ENCODE measurements at regions not wholly inside any gene's neighbourhood (a gene's known extent, or its start where the extent isn't known, plus 50 kb on each side); places are given as distances from the start of the nearest gene placed in this dataset.

DNA sequence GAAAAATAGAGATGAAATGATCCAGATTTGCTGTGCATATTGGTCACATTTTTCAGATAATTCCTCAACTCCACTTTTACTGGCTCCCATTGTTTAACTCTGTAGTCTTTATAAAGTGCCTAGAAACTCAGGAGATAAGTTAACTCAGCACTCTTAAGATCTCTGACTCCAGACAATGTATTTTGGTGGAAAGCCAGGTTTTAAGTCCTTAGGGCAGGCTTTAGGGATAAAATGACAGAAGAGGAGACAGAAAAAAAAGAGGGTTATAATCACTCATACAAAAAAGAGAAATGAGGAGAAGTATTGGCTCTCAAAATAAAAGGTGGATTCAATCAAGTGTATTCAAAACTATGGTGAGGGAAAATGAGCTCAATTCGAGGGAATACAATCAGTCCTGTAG lies 674.8 kb upstream of the INTU start:
- Histone ChIP-seq H3K27me3 (ENCODE audit: control insufficient read depth in 1 of 2, insufficient read depth in 2 of 2, low read length in 1 of 2) (no peaks in the 10 kb centered on the region), H3K4me3 (ENCODE audit: low read length in 2 of 2) (no peak overlapping the region), H3K27ac (ENCODE audit: low read depth in 1 of 2, low read length in 2 of 2) (no peak overlapping the region), H3K36me3 (ENCODE audit: control insufficient read depth in 1 of 2, insufficient read depth in 2 of 2, low read length in 1 of 2) (no peaks in the 10 kb centered on the region), H3K4me1 (ENCODE audit: control insufficient read depth in 1 of 2, insufficient read depth in 2 of 2, low read length in 2 of 2) (peaks cover 0 to 3% of the 10 kb centered on the region in 2 donors), H3K9me3 (ENCODE audit: control insufficient read depth, low read length) (no peaks in the 10 kb centered on the region)
- intact Hi-C loops (cut with DNase I) = no loop called here
- 85 to 88% methylated on average over 1 of the region's 1 CpG for WGBS, 2 donors
- ATAC-seq (ENCODE audit: low FRiP score) (no peak), DNase-seq (no peak)

DNA sequence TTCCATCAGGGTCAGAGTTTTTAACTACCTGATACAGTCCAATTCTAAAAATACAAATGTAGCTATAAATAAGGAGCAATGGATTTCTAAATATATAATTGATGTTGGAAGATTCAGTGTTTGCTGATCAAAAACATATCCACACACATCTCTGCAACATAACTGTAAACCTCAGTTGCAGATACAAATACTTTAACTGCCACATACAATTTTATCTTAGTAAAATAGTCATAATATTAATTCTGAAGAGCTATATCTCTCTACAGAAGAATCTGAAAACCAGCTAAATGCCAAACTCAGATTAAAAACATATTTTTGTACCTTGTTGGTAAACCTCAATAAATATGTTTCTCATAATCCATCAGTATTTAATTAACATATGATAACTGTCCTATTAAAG lies 674.3 kb upstream of the INTU start:
- H3K4me3 ChIP-seq (ENCODE audit: low read length in 2 of 2) = no peak overlapping the region
- ATAC-seq (ENCODE audit: low FRiP score) (no peak), DNase-seq (no peak)
- intact Hi-C loops (cut with DNase I) = no loop called here
- no peak overlapping the region for H3K27ac ChIP-seq (ENCODE audit: low read depth in 1 of 2, low read length in 2 of 2)
- no peaks in the 10 kb centered on the region for H3K36me3 ChIP-seq (ENCODE audit: control insufficient read depth in 1 of 2, insufficient read depth in 2 of 2, low read length in 1 of 2)
- no peaks in the 10 kb centered on the region for H3K9me3 ChIP-seq (ENCODE audit: control insufficient read depth, low read length)
- H3K27me3 ChIP-seq (ENCODE audit: control insufficient read depth in 1 of 2, insufficient read depth in 2 of 2, low read length in 1 of 2) = no peaks in the 10 kb centered on the region
- peaks cover 0 to 3% of the 10 kb centered on the region in 2 donors for H3K4me1 ChIP-seq (ENCODE audit: control insufficient read depth in 1 of 2, insufficient read depth in 2 of 2, low read length in 2 of 2)

DNA sequence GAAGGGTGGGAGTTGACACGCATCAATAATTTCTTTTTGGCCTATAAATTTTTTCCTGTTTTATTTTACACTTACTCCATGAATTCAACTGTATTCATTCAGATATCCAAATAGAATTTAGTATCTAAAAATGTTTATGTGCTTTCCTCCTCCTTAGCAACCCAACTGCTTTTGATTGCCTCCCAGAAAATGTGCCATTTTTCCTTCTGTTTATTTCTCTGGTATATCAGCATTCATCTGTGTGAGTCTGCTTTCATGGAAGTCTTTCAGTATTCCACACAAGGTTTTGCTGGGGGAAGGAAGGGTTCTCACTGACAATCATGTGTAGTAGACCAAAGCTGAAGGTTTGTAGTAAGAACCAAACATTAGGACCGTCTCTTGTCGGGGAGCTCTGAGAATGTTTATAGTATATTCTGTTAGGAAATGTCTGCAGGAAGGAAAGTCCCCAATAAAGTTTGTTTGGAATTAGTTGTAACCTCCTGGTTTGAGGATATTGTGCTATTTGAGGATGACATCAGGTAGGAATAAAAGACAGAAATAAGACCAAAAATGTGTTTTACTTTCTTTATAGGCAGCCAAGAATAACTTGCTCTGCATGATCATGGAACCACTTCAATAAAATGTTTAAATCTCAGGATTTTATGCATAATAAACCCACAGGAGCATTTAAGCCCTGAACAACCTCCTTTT lies 673.6 kb upstream of the INTU start:
- intact Hi-C loops (cut with DNase I) = no loop called here
- DNase-seq (no peak), ATAC-seq (ENCODE audit: low FRiP score) (no peak)
- Histone ChIP-seq H3K27me3 (ENCODE audit: control insufficient read depth in 1 of 2, insufficient read depth in 2 of 2, low read length in 1 of 2) (no peaks in the 10 kb centered on the region), H3K4me3 (ENCODE audit: low read length in 2 of 2) (no peak overlapping the region), H3K36me3 (ENCODE audit: control insufficient read depth in 1 of 2, insufficient read depth in 2 of 2, low read length in 1 of 2) (no peaks in the 10 kb centered on the region), H3K27ac (ENCODE audit: low read depth in 1 of 2, low read length in 2 of 2) (no peak overlapping the region), H3K9me3 (ENCODE audit: control insufficient read depth, low read length) (no peaks in the 10 kb centered on the region), H3K4me1 (ENCODE audit: control insufficient read depth in 1 of 2, insufficient read depth in 2 of 2, low read length in 2 of 2) (peaks cover 0 to 3% of the 10 kb centered on the region in 2 donors)
- 73 to 83% methylated on average over 3 of the region's 3 CpGs for WGBS, 2 donors

DNA sequence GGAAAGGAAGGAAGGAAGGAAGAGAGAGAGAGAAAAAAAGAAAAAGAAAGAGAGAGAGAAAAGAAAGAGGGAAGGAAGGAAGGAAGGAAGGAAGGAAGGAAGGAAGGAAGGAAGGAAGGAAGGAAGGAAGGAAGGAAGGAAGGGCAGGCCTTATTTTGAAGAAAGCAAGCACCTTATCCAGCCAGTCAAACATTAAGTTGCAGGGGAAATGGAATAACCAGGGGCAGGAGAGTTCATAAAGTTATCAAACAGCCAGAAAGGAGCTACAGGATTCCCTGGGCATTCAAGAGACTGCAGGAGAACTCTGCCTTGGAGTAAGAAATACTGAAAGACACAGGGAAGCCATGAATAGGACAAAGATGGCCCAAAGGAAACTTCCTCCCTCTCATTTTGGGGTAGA lies 672.0 kb upstream of the INTU start:
- intact Hi-C loops (cut with DNase I) = no loop called here
- Histone ChIP-seq H3K27me3 (ENCODE audit: control insufficient read depth in 1 of 2, insufficient read depth in 2 of 2, low read length in 1 of 2) (no peaks in the 10 kb centered on the region), H3K4me1 (ENCODE audit: control insufficient read depth in 1 of 2, insufficient read depth in 2 of 2, low read length in 2 of 2) (peaks cover 0 to 3% of the 10 kb centered on the region in 2 donors), H3K9me3 (ENCODE audit: control insufficient read depth, low read length) (no peaks in the 10 kb centered on the region), H3K4me3 (ENCODE audit: low read length in 2 of 2) (no peak overlapping the region), H3K27ac (ENCODE audit: low read depth in 1 of 2, low read length in 2 of 2) (no peak overlapping the region), H3K36me3 (ENCODE audit: control insufficient read depth in 1 of 2, insufficient read depth in 2 of 2, low read length in 1 of 2) (no peaks in the 10 kb centered on the region)
- DNase-seq (no peak), ATAC-seq (ENCODE audit: low FRiP score) (no peak)

DNA sequence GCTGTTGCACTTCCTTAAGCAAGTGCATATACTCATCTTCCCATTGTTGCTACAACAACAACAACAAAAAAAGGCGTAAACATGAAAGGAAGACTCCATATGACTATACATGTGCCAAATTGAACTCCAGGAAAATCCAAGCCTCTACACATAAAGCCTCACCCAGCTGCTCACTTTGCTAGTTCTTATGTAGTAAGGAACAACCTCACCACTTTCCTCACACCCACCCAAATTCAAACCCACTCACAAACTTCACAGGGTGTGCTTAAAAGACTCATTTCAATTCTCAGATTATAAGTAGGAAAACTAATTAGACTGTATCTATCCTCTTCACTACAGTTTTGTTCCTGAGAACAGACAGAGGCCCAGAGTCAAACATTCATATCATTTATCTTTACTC lies 671.1 kb upstream of the INTU start:
- no peak for DNase-seq
- H3K27me3 ChIP-seq (ENCODE audit: control insufficient read depth in 1 of 2, insufficient read depth in 2 of 2, low read length in 1 of 2) = no peaks in the 10 kb centered on the region
- H3K36me3 ChIP-seq (ENCODE audit: control insufficient read depth in 1 of 2, insufficient read depth in 2 of 2, low read length in 1 of 2) = no peaks in the 10 kb centered on the region
- no peak for ATAC-seq (ENCODE audit: low FRiP score)
- intact Hi-C loops (cut with DNase I) = no loop called here
- H3K4me1 ChIP-seq (ENCODE audit: control insufficient read depth in 1 of 2, insufficient read depth in 2 of 2, low read length in 2 of 2) = peaks cover 0 to 3% of the 10 kb centered on the region in 2 donors
- no peak overlapping the region for H3K27ac ChIP-seq (ENCODE audit: low read depth in 1 of 2, low read length in 2 of 2)
- no peaks in the 10 kb centered on the region for H3K9me3 ChIP-seq (ENCODE audit: control insufficient read depth, low read length)
- no peak overlapping the region for H3K4me3 ChIP-seq (ENCODE audit: low read length in 2 of 2)
- WGBS, 2 donors = 92 to 94% methylated on average over 1 of the region's 1 CpG

DNA sequence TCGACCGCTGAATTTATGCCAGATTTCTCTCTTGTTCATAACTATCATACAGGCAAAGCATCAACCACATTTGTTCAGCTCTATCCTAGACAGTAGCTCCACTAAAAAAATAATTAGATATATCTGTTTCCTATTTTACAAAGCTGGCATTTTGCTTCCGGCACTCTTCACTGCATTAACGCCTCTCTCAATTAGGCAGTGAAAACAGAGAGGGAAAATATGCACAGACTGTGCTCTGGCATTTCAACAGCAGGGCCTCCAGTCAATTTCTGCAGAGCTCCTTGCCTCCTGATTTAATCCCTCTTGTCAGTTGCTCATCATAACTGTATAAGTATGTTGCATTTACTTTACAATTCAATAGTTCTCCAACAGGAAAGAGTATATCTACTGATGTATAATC lies 666.9 kb upstream of the INTU start:
- Histone ChIP-seq H3K4me1 (ENCODE audit: control insufficient read depth in 1 of 2, insufficient read depth in 2 of 2, low read length in 2 of 2) (no peaks in the 10 kb centered on the region), H3K4me3 (ENCODE audit: low read length in 2 of 2) (no peak overlapping the region), H3K9me3 (ENCODE audit: control insufficient read depth, low read length) (no peaks in the 10 kb centered on the region), H3K27ac (ENCODE audit: low read depth in 1 of 2, low read length in 2 of 2) (no peak overlapping the region), H3K36me3 (ENCODE audit: control insufficient read depth in 1 of 2, insufficient read depth in 2 of 2, low read length in 1 of 2) (no peaks in the 10 kb centered on the region), H3K27me3 (ENCODE audit: control insufficient read depth in 1 of 2, insufficient read depth in 2 of 2, low read length in 1 of 2) (no peaks in the 10 kb centered on the region)
- DNase-seq (no peak), ATAC-seq (ENCODE audit: low FRiP score) (no peak)
- 79 to 87% methylated on average over 4 of the region's 4 CpGs for WGBS, 2 donors
- intact Hi-C loops (cut with DNase I) = no loop called here

DNA sequence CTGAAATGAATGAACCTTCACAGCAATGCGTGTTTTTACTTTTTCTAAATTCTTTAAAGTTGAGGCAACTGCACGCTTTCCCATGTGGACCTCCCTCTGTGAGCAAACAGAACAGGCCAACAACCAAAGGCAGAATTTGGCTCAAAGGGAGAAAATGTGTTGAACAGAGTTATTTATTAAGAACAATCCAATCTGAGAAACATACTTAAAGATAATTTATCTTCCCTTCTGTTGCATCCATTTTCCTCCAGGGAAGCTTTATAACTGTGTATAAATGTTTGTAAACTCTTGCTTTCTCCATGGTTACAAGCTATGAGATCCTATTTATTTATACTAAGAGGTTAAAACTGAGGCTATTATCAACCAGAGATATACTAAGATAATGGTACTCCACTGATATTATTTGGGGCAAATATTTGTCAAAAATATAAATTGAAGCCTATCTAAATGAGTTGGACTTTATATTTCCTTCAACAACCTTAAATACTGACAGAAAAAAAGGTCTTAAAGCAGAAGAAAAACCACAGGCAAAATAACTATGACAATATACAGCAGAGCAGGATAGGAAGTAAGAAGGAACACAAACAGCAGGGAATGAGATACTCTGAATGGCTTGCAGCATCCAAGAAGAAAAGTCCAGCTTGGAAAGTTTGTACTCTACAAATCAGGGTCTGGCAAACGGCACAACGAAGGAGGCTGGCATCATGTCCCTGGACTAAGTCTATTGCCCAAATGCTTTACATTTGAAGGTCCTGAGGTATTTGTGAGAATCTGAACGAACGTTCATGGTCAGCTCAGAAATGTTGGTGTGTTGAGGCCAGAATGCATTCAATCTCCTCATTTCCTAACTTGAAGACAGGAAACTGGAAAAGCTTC lies 663.2 kb upstream of the INTU start:
- Histone ChIP-seq H3K4me3 (ENCODE audit: low read length in 2 of 2) (no peak overlapping the region), H3K27me3 (ENCODE audit: control insufficient read depth in 1 of 2, insufficient read depth in 2 of 2, low read length in 1 of 2) (no peaks in the 10 kb centered on the region), H3K36me3 (ENCODE audit: control insufficient read depth in 1 of 2, insufficient read depth in 2 of 2, low read length in 1 of 2) (no peaks in the 10 kb centered on the region), H3K4me1 (ENCODE audit: control insufficient read depth in 1 of 2, insufficient read depth in 2 of 2, low read length in 2 of 2) (no peaks in the 10 kb centered on the region), H3K27ac (ENCODE audit: low read depth in 1 of 2, low read length in 2 of 2) (no peak overlapping the region), H3K9me3 (ENCODE audit: control insufficient read depth, low read length) (no peaks in the 10 kb centered on the region)
- ATAC-seq (ENCODE audit: low FRiP score) (peak; percentile 60), DNase-seq (no peak)
- intact Hi-C loops (cut with DNase I) = no loop called here
- 25 to 30% methylated on average over 6 of the region's 6 CpGs for WGBS, 2 donors

DNA sequence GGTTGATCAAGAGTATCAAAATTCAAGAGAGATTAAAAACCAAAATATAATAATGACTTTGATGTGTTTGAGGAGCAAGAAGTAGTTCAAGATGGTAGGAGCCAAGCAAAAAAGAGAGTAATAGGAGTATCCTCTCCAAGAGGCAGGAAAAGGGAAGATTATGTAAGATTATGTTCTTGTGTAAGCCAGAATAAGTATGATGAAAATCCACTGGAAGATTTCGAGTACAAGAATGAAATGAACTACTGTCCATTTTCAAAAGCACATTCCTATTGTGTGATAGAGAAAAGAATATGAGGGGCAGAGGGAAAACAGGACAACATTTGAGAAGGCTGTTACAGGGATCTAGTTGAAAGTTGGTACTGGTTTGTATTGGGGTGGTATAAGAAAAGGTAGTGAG lies 659.6 kb upstream of the INTU start:
- WGBS, 2 donors = 85 to 89% methylated on average over 1 of the region's 1 CpG
- no peaks in the 10 kb centered on the region for H3K9me3 ChIP-seq (ENCODE audit: control insufficient read depth, low read length)
- no peak for ATAC-seq (ENCODE audit: low FRiP score)
- no peak for DNase-seq
- no peak overlapping the region for H3K4me3 ChIP-seq (ENCODE audit: low read length in 2 of 2)
- intact Hi-C loops (cut with DNase I) = no loop called here
- H3K27me3 ChIP-seq (ENCODE audit: control insufficient read depth in 1 of 2, insufficient read depth in 2 of 2, low read length in 1 of 2) = no peaks in the 10 kb centered on the region
- H3K4me1 ChIP-seq (ENCODE audit: control insufficient read depth in 1 of 2, insufficient read depth in 2 of 2, low read length in 2 of 2) = no peaks in the 10 kb centered on the region
- H3K27ac ChIP-seq (ENCODE audit: low read depth in 1 of 2, low read length in 2 of 2) = no peak overlapping the region
- no peaks in the 10 kb centered on the region for H3K36me3 ChIP-seq (ENCODE audit: control insufficient read depth in 1 of 2, insufficient read depth in 2 of 2, low read length in 1 of 2)
